NCI-H1092 (cell line): ENCODE measurements at regions not wholly inside any gene's neighbourhood (a gene's known extent, or its start where the extent isn't known, plus 50 kb on each side); places are given as distances from the start of the nearest gene placed in this dataset.

Experiments used
- DNase-seq: peaks from one replicate; lab custom pipeline; 2025; lab: John Stamatoyannopoulos, UW

DNA sequence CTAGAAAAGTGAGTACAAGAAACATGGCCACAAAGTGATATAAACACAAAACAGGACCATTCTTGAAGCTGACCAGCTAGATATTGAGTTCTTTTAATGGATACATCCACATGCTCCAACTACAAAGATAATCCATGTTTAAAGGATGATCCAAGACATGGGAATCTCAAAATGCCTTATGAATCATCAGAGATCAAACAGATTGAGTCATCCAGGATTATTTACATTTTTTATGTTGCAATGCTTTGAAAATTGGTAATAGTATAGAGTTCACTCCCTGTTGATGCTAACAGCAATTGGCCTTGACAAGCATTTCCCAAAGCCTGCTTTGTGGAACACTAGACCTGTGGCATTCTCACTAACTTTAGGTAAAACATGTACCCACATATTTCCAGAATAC is 293.0 kb upstream of the TBX3 start:
- DNase-seq: no peak

DNA sequence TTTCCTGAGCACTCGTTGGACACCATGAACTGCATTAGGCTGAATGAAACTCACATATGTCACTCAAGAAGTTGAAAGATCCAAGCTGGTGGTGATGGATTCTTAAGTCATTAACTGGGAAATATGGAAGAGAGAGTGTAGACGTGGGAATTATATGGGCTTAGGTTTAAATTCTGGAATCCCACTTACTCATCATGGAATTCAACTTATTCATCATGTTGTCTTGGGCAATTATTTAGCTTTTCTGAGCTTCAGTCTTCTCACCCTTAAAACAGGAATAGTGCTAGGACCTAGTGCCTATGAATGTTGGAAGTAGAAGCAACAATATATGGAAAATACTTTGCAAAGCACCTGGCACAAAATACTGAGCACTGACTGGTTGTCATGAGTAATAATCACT is 292.4 kb upstream of the TBX3 start:
- DNase-seq: no peak

DNA sequence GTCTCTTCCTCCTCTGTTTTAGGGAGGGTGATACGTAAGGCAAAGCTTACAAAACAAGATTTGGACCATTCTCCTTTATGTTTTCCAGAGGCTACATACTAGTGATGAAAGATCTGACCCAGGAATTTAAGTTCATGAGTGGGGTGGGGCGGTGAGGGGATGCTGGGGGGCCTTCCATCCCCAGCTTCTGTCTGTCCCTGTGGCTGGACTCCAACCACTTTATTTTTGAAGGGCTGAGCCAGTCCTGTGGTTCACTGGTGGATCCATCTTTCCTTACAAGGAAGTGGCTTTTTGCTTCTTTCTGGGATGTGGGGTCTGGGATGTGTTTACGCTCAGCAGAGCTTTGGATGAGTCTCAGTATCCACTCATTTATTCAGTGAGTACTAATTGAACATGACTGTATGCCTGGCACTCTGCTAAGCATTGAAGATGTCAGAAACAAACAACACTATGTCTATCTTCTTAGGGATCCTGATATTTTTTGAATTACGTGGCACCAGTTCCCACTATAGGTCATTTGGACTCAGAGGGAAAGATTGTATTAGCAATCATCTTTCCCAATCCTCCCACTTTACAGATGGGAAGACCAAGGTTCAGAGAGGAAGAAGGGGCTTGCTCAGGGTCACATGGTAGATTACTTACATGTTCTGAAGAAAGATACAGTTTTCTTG is 291.8 kb upstream of the TBX3 start:
- no peak for DNase-seq

DNA sequence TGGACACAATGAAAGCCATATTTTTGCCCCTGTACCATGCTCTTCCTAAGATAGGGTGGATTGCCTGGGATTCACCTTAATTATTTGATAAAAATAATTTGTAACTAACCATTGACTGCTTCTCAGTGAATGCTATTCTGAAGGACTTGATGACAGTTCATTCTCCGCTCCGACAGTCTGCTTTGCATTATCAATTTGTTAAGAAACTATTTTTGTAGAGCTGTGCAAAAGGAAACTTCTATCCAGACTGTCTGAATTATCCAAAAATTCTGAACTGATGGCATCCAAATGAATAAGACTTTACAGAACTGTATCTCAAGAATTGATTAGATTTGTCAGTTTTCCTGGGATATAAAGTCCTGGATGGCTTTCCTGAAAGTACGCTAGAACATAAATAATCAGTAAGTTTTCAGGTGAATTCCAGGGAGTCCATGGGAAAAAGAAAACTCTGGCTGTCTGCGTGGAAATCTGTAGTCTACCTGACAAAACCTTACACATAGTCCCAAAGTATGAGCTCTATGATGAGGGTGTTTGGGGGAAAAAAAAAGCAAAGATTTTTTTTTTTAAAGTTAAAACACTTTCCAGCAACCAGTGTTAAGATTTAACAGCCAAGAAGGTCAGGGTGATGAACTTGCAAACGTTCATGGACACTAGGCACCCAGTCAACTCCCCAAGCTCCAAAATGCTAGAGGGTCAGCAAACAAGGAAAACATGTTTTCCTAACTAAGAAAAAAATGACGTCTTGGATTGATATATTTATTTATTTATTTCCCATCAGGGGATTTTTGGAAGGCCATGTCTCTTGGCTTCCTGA is 291.1 kb upstream of the TBX3 start:
- DNase-seq: no peak

DNA sequence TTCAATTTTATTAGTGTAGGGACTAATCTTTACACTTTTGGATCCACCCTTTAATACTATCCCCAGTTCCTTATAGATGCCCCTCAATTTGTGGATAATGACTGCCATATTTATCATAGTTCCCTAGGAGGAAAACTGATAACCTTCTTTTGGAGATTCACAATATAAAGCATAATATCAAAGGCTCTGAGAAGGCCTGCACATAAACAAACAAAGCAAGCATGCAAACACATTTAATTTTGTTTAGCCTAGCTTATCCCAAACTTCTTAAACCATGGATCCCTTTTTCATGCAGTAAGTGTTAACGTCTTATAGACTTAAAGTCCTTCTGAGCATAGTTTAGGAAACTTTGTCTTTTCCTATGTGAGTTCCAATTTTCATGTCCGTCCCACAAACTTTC is 290.4 kb upstream of the TBX3 start:
- DNase-seq: no peak

DNA sequence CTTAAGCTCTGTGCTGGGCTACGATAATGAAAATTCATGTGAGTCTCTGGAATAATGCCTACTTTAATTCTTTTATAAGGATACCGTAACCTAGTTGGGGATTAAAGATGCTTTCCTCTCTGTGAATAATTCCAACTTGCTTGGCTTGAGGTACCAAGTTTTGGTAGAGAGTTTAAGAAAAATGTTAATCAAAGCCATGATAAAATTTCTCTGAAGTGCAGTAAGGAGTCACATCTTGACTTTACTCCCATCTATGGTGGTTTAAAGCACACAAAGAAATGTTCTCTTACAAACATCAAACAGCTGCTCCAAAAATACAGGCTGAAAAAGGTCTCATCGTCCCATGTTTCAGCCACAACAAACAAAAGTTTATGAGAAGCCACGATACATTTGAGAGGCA is 284.8 kb upstream of the TBX3 start:
- DNase-seq: no peak

DNA sequence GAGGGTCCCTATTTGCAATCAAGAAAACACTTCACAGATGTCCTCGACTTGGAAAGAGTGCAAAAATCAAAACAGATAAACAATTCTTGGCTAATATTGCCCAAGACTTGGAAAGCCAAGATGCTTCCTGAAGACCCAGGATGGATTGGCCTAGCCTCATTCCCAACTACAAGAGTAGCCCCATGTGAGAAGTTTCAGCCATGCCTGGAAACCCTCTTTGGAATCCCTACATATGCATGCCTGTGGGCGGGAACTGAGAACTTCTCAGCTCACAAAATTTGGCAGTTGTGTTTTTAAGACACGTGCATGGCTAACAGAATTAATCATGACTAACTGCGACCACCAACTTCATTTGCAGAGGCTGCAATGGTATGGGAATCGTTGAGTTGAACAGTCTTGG is 283.2 kb upstream of the TBX3 start:
- no peak for DNase-seq

DNA sequence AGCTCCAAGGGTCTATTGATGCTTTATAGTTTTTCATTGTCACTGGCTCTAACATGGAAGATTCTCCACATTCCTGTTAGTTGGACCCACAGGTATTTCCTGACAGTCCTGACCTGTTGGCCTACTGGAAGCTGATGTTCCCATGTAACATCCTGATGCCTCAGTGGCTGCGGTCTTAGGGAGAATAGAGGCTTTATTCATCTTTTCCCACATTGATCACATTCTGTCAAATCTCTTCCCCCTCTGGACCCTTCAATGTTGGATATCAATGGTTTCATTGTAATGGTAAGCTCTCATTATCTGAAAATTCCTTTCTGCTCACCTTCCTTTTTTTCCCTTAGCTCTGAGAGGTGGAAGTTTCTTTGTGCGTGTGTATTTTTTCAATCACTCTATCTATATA is 280.9 kb upstream of the TBX3 start:
- DNase-seq: no peak

DNA sequence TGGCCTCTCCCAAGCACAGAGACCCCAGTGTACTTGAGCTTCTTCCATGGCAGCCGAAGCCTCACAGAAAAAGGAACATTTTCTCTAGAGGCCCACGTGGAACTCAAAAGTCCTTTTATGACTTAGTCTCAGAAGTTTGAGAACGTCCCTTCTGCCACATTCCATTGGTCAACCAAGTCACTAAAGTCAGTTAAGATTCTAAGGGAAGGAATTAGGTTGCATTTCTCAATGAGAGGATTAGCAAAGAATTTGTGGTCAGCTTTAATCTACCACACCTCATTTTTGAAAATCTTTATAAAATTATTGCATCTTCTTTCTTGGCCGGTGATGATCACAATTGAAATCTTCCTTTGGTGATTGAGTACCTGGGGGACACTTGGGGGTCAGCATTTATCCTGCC is 279.9 kb upstream of the TBX3 start:
- DNase-seq: no peak

DNA sequence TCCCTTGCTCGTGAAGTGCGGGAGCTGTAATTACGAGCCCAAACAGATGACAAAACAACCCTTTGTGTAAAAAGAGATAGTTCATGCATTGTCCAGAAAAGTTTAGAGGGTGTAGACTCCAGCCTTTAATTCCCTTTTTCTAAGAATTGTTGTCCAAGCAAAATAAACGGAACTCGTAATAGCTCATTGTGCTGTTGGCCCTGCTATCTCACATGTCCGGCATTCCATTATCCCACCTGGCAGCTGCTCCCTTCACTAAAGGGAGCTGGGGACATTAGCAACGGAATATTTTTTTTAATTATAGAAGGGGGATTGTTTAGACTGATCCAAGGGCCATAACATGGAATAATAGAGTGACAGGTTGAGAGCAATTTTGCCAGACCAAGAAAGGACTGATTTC is 277.5 kb upstream of the TBX3 start:
- DNase-seq: no peak

DNA sequence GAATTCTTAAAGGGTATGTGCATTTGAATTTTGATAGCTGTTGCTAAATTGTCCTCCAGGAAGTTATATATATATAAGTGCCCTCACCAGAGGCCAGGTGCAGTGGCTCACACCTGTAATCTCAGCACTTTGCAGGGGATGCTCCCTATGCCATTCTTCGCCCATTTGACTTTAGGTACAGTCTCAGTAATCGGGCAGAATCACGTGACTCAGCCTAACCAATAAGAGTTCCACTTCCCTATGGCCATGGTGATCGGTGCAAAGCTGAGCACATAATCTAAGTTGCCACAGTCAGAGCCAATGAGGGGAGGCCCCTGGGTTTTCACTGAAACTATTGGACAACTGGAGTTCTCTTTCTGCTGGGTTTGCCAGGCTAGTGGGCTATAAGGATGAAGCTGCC is 274.6 kb upstream of the TBX3 start:
- DNase-seq: no peak

DNA sequence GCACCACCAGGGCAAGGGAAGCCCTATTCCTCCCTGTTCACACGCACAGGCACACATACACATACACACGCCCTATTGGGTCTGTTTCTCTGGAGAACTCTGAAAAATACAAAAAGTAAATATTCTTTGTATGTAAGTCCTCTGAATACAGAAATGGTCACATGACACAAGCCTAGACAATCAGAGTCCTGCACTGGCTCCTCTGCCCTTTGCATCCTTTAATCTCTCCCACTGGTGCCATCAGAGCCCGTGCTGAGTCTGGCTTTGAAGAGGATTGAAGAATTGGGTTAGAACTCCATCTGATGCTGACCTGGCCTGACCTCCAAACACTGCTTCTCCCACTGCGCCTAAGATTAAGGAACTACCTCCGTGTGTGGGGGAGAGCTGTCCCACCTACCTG is 273.2 kb upstream of the TBX3 start:
- DNase-seq: no peak

DNA sequence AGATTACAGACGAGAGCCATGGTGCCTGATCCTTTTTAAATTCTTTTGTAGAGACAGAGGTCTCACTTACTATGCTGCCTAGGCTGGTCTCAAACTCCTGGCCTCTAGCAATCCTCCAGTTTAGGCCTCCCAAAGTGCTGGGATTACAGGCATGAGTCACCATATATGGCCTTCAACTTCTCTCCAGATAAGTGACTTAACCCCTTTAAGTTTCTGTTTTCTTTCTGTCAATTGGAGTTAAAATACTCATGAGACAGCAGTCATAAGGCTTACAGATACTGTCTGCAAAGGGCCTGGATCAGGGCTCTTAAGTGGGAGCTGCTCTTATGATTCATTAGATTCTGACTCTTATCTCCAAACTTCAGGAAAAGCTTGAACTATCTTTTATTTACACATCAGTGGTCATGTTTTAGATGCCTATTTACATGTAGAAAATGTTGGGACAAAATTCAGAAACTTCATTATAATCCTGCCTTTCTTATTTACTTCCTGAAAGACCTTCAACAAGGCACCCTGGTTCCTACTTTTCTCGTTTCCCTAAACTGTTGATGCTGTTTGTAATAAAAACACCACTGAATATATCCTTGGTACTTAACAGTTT is 271.5 kb upstream of the TBX3 start:
- DNase-seq: no peak

DNA sequence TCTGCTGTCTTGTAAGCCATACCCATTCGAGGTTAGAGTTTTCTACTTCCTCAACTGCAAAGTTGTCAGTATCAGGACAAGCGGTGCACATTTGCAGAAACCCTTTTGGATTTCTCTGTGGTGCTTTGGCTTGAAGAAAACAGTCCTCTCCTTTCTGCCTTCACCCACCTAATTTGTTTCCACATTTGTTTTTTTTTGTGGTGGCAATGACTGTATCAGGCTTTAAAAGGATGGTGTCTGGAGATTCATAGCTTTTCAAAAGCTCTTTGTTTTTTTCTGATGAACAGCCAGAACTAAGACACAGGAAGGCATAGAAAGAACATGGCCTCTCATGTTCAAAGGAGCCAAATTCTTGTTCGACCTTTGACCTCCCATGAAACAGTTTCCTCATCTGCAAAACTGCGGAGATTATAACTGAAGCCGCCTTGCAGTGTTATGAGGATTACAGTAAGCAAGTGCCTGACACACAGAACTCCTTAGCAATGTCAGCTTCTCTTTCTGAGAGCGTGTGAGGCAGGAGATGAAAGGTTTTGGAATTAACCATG is 270.6 kb upstream of the TBX3 start:
- no peak for DNase-seq

DNA sequence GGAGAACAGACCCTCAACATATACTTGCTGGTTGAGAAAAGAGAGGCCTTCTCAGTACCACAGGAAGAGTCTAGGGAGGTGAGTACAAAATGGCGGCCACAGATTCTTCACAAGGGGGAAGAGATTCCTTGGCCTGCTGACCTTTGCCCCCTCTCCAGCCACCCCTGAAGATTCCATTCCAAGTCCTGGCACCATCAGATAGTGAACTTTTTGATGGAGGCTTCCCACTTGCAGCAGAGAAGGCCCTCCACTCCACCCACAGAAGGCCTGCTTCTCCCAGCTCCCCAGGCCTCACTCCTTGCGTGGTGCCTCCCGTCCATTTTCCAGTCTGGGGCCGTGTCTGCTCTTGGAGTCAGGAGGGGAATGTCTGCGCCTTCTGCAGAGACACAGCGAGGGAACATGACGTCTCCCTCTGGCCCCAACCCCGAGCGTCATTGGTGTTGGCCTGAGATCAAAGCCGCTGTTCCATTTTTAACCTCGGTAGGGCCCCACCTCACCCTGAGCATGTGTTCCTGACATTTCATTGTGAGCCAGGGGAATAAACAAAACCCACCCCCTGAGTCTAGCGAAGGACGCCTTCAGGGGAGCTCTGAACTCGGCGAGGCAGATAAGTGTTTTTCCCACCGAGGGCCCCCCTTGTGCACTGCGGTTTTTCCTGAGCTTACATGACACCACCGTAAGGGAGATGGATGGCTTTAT is 268.7 kb upstream of the TBX3 start:
- no peak for DNase-seq

DNA sequence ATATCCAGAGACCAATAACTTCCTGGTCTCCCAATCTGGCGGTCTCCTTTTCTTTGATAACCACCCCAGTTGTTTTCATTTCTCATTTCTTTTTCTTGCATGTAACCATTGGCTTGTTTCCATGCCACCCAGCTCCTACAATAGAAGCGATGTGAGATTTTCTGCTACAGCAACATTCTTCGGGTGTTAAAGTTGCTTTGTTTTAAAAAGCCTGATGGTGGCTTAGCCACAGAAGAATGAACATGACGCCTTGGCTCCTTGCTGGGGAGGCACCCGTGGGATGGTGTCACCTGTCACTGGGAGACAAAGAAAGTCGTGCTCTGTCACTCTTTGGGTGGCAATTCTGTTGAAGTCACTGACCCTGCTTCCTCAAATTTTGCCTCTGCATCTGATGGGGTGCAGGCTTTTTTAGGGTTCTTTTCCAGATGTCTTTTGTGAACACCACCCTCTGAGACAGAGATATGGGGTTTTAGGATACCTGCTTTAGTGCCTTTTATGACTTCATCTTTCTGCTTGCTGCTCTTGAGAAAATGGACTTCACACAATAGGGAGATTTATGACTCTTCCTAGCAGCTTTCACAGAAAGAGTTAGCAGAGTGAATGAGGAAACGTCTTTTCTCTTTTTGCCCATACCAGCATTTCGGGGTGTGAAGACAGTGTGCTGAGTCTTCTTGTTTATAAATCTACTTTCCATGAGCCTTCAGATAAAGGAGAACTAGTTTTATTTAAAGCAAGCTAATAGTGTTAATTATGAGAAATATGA is 265.3 kb upstream of the TBX3 start:
- DNase-seq: no peak

DNA sequence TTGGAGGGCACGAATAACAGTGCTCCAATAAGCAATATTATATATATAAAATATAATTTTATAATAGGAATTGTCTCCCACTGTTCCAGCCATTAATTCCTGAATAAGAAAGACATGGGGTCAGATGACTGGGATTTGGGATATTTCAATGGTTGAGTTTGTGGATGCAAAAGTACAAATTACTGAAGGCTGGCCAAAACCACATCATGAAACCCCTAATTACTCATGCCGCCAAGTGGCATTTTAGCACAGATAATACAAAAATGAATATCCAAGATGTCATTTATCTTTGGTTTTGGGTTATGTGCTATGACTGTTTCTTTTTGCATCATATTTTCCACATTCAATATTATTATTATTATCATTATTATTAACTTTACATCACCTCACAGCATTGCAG is 261.4 kb upstream of the TBX3 start:
- DNase-seq: no peak

DNA sequence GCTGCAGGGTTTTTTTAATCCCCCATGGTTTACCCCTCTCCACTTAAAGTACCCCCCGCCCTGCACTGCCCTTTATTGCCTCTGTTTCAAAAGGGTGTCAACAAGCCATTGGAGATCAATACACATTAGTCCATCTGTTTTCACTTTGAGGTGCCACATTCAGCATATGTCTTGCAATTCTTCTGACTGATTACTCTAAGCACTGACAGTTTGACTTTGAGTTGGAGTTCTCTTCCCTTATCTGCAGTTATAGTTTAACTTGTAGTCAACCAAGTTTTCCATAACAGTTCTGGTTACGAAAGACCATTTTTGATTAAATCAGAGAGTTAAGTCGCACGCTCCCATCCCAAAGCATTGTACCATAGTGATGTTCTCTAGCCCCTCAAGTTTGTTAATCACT is 260.8 kb upstream of the TBX3 start:
- no peak for DNase-seq

DNA sequence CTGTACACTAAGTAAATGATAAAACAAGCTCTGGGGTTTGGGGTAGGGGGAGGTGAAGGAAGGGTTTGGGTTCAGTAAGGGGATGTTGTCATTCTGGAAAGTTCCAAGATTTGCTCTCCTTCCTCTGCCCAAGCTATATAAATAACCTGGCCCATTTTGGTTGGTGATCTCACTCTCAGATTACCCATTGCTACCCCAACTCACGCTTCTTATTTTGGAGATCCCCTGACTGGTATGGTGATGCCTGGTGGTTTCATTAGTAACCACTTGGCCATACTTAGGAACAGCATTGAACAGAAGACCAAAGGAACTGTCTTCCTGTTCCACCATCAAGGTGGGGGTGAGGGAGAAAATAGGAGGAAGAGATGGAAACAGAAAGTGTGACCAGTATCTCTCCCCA is 259.6 kb upstream of the TBX3 start:
- DNase-seq: no peak

DNA sequence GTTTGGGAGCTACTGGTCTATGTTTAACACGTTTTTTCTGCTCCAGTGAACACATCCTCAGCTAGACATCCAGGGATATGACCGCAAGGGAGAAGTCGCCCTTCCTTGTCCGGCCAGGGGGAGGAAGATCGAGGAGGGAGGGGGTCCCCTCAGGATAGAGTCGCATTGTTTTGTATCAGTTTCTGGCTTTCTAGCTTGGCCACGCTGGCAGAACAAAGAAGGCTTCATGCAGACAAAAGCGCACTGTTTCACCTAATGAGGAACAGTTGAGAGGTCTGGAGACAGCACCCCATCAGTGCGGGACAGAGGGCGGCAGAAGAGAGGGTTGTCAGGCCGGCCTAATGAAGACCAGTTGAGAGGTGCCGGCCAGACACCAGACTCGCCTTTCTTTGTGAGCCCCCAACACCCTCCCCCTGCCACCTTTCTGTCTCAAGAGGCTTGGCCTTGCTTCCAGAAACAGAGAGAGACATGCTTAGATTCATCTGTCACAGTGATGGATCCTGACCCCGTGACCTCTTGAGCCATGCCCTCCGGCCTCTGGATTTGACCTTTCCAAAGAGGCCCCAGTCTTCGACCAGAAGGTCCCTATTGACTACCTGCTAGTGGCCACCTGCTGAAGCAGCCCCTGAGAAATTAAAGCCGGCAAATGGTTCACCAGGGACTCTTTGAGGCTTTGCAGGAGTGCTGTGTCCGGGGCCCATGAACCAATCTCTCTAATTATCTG is 254.7 kb upstream of the TBX3 start:
- DNase-seq: no peak
